IMR-90 (cell line): ENCODE measurements at regions not wholly inside any gene's neighbourhood (a gene's known extent, or its start where the extent isn't known, plus 50 kb on each side); places are given as distances from the start of the nearest gene placed in this dataset.

Experiments used
- ATAC-seq: fragments of 200-7000 bp; cut with Tn5 transposase; 2 replicates; pipeline ENCODE4 v1.9.1; 2020; ENCODE audit warnings: low read depth, mild to moderate bottlenecking, moderate library complexity
- BruUV-seq: library from RNA; stranded (reverse); fragments of 400-500 nt; replicated peaks from 2 replicates; lab custom pipeline; 2021; lab: Mats Ljungman, UMichigan
- CTCF ChIA-PET: fragments of 300-600 bp; formaldehyde crosslinking; extraction: SDS; loops from one replicate; lab custom pipeline; 2021; ENCODE audit warnings: antibody characterized with exemption; lab: Yijun Ruan, JAX
- POLR2A ChIA-PET: fragments of 300-600 bp; sonication (Branson Sonifier 250); formaldehyde crosslinking; loops from one replicate; lab custom pipeline; 2022; ENCODE audit warnings: antibody characterized with exemption; ENCODE audit not compliant: unreplicated experiment; lab: Charles Lee
- DNase-seq: peaks from one replicate; pipeline ENCODE4 v3.0.0; 2013
- H2AFZ ChIP-seq: replicated peaks from 2 replicates; pipeline ENCODE3; 2013; ENCODE audit warnings: low read length, mild to moderate bottlenecking; ENCODE audit not compliant: poor library complexity
- H2AK5ac ChIP-seq: 2 replicates; pipeline ENCODE4 v1.6.1; 2013; ENCODE audit warnings: low read depth, low read length, inconsistent platforms
- H2AK9ac ChIP-seq: replicated peaks from 2 replicates; pipeline ENCODE3; 2013; ENCODE audit warnings: mild to moderate bottlenecking, low read depth, low read length, moderate library complexity; ENCODE audit not compliant: poor library complexity
- H2BK120ac ChIP-seq: 2 replicates; pipeline ENCODE4 v1.6.1; 2013; ENCODE audit warnings: low read depth, low read length, inconsistent platforms
- H2BK15ac ChIP-seq: 3 replicates; pipeline ENCODE4 v1.6.1; 2013; ENCODE audit warnings: low read depth, low read length, inconsistent platforms
- H2BK20ac ChIP-seq: 2 replicates; pipeline ENCODE4 v1.6.1; 2013; ENCODE audit warnings: low read depth, mild to moderate bottlenecking, inconsistent platforms, low read length, moderate library complexity
- H2BK5ac ChIP-seq: 2 replicates; pipeline ENCODE4 v1.6.1; 2013; ENCODE audit warnings: mild to moderate bottlenecking, low read depth, low read length, inconsistent platforms; ENCODE audit not compliant: poor library complexity, severe bottlenecking
- H3K14ac ChIP-seq: replicated peaks from 2 replicates; pipeline ENCODE4 v1.6.1; 2013; ENCODE audit warnings: low read depth, low read length, inconsistent platforms
- H3K18ac ChIP-seq: 2 replicates; pipeline ENCODE4 v1.6.1; 2013; ENCODE audit warnings: low read depth, low read length, control low read depth
- H3K23ac ChIP-seq: 2 replicates; pipeline ENCODE4 v1.6.1; 2013; ENCODE audit warnings: low read depth, low read length, inconsistent platforms
- H3K27ac ChIP-seq: 2 replicates; pipeline ENCODE4 v1.5.1; 2013; ENCODE audit warnings: mild to moderate bottlenecking, control low read depth, low read length; ENCODE audit not compliant: insufficient read depth
- H3K27me3 ChIP-seq: 2 replicates; pipeline ENCODE4 v1.6.1; 2013; ENCODE audit warnings: low read length; ENCODE audit not compliant: control insufficient read depth, insufficient read depth
- H3K36me3 ChIP-seq: 2 replicates; pipeline ENCODE4 v1.6.1; 2013; ENCODE audit warnings: low read length, mixed read lengths; ENCODE audit not compliant: control insufficient read depth, insufficient read depth
- H3K4ac ChIP-seq: 2 replicates; pipeline ENCODE4 v1.6.1; 2013; ENCODE audit warnings: low read depth, low read length, inconsistent platforms
- H3K4me1 ChIP-seq: 2 replicates; pipeline ENCODE4 v1.6.1; 2013; ENCODE audit warnings: low read length, mixed read lengths; ENCODE audit not compliant: control insufficient read depth, insufficient read depth
- H3K4me2 ChIP-seq: 2 replicates; pipeline ENCODE4 v1.6.1; 2013; ENCODE audit warnings: low read depth, mild to moderate bottlenecking, control low read depth, low read length, moderate library complexity
- H3K4me3 ChIP-seq: 2 replicates; pipeline ENCODE4 v1.5.1; 2013; ENCODE audit warnings: low read depth, mild to moderate bottlenecking, control low read depth, low read length, moderate library complexity; ENCODE audit not compliant: insufficient read depth
- H3K56ac ChIP-seq: 2 replicates; pipeline ENCODE4 v1.6.1; 2013; ENCODE audit warnings: low read length, inconsistent platforms; ENCODE audit not compliant: insufficient read depth; ENCODE audit errors: extremely low read depth
- H3K79me1 ChIP-seq, 2 experiments: 2 replicates each; pipeline ENCODE4 v1.6.1; 2013; ENCODE audit warnings: low read length in 2 of 2, inconsistent platforms in 1 of 2, low read depth in 1 of 2
- H3K9ac ChIP-seq: 2 replicates; pipeline ENCODE4 v1.6.1; 2013; ENCODE audit warnings: low read depth, low read length, control low read depth
- H3K9me1 ChIP-seq: 2 replicates; pipeline ENCODE4 v1.6.1; 2013; ENCODE audit warnings: low read length, inconsistent platforms; ENCODE audit not compliant: insufficient read depth
- H3K9me3 ChIP-seq: 2 replicates; pipeline ENCODE4 v1.6.1; 2013; ENCODE audit warnings: low read length; ENCODE audit not compliant: control insufficient read depth, insufficient read depth
- H4K20me1 ChIP-seq: 2 replicates; pipeline ENCODE4 v1.6.1; 2013; ENCODE audit warnings: low read length, inconsistent platforms; ENCODE audit not compliant: insufficient read depth
- H4K5ac ChIP-seq: 2 replicates; pipeline ENCODE4 v1.6.1; 2013; ENCODE audit warnings: mild to moderate bottlenecking, low read depth, low read length, control low read depth
- H4K8ac ChIP-seq, 2 experiments: 2 replicates each; pipeline ENCODE4 v1.6.1; 2013; ENCODE audit warnings: low read depth in 2 of 2, low read length in 2 of 2, control low read depth in 1 of 2, inconsistent platforms in 1 of 2
- H4K91ac ChIP-seq: 2 replicates; pipeline ENCODE4 v1.6.1; 2013; ENCODE audit warnings: low read depth, low read length, inconsistent platforms; ENCODE audit not compliant: insufficient read depth
- CHD1 ChIP-seq: IDR thresholded peaks from 2 replicates; pipeline ENCODE4 v1.6.1; 2012; ENCODE audit warnings: low read depth, low read length, improper control_type of control experiment
- FOS ChIP-seq: fragments of 150-350 bp; IDR thresholded peaks from 2 replicates; pipeline ENCODE4 v1.6.1; 2016; ENCODE audit warnings: low read depth, low read length
- MAFK ChIP-seq: IDR thresholded peaks from 2 replicates; pipeline ENCODE4 v1.6.1; 2012; ENCODE audit warnings: low read depth, low read length, improper control_type of control experiment
- MXI1 ChIP-seq: IDR thresholded peaks from 2 replicates; pipeline ENCODE4 v1.6.1; 2012; ENCODE audit warnings: low read depth, mild to moderate bottlenecking, low read length, moderate library complexity, borderline replicate concordance
- POLR2A ChIP-seq: IDR thresholded peaks from 2 replicates; pipeline ENCODE4 v1.6.1; 2012; ENCODE audit warnings: mild to moderate bottlenecking, low read depth, low read length
- RAD21 ChIP-seq: IDR thresholded peaks from 2 replicates; pipeline ENCODE4 v1.6.1; 2012; ENCODE audit warnings: low read length, improper control_type of control experiment
- RCOR1 ChIP-seq: IDR thresholded peaks from 2 replicates; pipeline ENCODE4 v1.6.1; 2012; ENCODE audit warnings: mild to moderate bottlenecking, low read length, improper control_type of control experiment; ENCODE audit not compliant: insufficient replicate concordance
- RFX5 ChIP-seq: IDR thresholded peaks from 2 replicates; pipeline ENCODE4 v1.8.0; 2012; ENCODE audit warnings: low read depth, mild to moderate bottlenecking, low read length, moderate library complexity
- USF2 ChIP-seq: fragments of 150-350 bp; IDR thresholded peaks from 2 replicates; pipeline ENCODE4 v1.6.1; 2017; ENCODE audit warnings: mild to moderate bottlenecking, antibody characterized with exemption, low read length, low read depth
- WGBS, 2 experiments: methylation state at CpG; one replicate each; pipeline versions ENCODE4 v1.1.5 to v1.1.7; 2013; ENCODE audit warnings: missing lambda C conversion rate in 2 of 2; ENCODE audit not compliant: insufficient read length in 1 of 2; ENCODE audit errors: extremely low coverage in 2 of 2; 5-methylcytosine and 5-hydroxymethylcytosine counted together
- dilution Hi-C: fragments of 300-500 bp; cut with HindIII; formaldehyde crosslinking; loops from one replicate; pipeline ENCODE4 v1.14.3; 2018; ENCODE audit warnings: low sequenced_read_pairs; ENCODE audit not compliant: unreplicated experiment
- in situ Hi-C: fragments of 300-500 bp; cut with MboI; formaldehyde crosslinking; loops from 3 replicates; pipeline ENCODE4 v1.14.3; 2019; ENCODE audit warnings: low sequenced_read_pairs, inconsistent platforms, mixed read lengths
- intact Hi-C: fragments of 100-400 bp; cut with micrococcal nuclease; formaldehyde crosslinking; loops from 2 replicates; pipeline ENCODE4 v1.10.0; 2022
- TF ChIP-seq, protein P1 (sequence below): fragments of 150-350 bp; IDR thresholded peaks from 2 replicates; pipeline ENCODE4 v1.6.1; 2016; ENCODE audit warnings: low read depth, mild to moderate bottlenecking, low read length, moderate library complexity, borderline replicate concordance

DNA sequence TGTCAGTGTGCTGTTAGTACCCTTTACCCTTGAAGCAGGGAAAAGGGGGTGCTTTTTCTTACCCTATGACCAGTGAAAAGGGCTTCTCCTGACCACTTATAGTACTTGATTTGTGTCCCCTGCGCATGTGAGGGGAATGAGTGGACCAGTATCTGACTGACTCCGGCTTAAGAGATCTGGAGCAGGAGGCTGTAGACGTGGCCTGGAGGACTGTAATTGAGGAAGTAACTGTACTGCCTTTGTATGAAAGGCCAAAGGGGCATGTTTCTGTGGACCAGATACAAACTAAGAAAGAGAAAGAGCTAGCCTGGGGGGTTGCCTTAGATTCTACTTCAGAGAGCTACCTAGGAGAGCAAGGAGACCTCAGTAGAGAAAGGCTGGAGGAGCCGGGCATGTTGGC lies 89.9 kb upstream of the TBL1XR1 start:
- H4K5ac ChIP-seq, result no peak overlapping the region
- in situ Hi-C loops (no loop called here), intact Hi-C loops (no loop called here), dilution Hi-C loops (no loop called here)
- no peak overlapping the region for H3K14ac ChIP-seq
- CTCF ChIA-PET, result no interaction called here
- no peak overlapping the region for H2BK120ac ChIP-seq
- H3K79me1 ChIP-seq, result no peaks in the 10 kb centered on the region
- no peak overlapping the region for H2BK15ac ChIP-seq
- H2AFZ ChIP-seq, result peak overlapping the region; percentile 63
- 100% methylated on average over 3 of the region's 4 CpGs; no CpG with 5 or more reads in 1 of the 2 experiments for WGBS, 2 experiments
- H2BK20ac ChIP-seq, result peak overlapping the region; percentile 34; the same call in 1 of the 2 replicates
- no peak for TF ChIP-seq MXI1
- TF ChIP-seq CHD1, result no peak
- no peak for TF ChIP-seq USF2
- TF ChIP-seq MAFK, result no peak
- TF ChIP-seq, protein P1, sequence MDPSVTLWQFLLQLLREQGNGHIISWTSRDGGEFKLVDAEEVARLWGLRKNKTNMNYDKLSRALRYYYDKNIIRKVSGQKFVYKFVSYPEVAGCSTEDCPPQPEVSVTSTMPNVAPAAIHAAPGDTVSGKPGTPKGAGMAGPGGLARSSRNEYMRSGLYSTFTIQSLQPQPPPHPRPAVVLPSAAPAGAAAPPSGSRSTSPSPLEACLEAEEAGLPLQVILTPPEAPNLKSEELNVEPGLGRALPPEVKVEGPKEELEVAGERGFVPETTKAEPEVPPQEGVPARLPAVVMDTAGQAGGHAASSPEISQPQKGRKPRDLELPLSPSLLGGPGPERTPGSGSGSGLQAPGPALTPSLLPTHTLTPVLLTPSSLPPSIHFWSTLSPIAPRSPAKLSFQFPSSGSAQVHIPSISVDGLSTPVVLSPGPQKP, result no peak
- no peak for TF ChIP-seq POLR2A
- no peak for TF ChIP-seq RAD21
- no peak for TF ChIP-seq RFX5
- TF ChIP-seq FOS, result no peak
- no peak for TF ChIP-seq RCOR1
- ATAC-seq (no peak), DNase-seq (no peak)
- no peaks in the 10 kb centered on the region for H3K36me3 ChIP-seq
- POLR2A ChIA-PET, result no interaction called here
- no peak overlapping the region for H3K4me3 ChIP-seq
- H2AK5ac ChIP-seq, result no peak overlapping the region
- H2BK5ac ChIP-seq, result no peak overlapping the region
- BruUV-seq, result no TSS peak
- no peak overlapping the region for H3K56ac ChIP-seq
- H4K91ac ChIP-seq, result no peak overlapping the region
- no peaks in the 10 kb centered on the region for H3K27me3 ChIP-seq
- H2AK9ac ChIP-seq, result no peak overlapping the region
- peaks cover 7% of the 10 kb centered on the region; the same call in 1 of the 2 replicates for H3K9me1 ChIP-seq
- H3K4me2 ChIP-seq, result no peak overlapping the region
- no peaks in the 10 kb centered on the region for H4K20me1 ChIP-seq
- H4K8ac ChIP-seq, result no peak overlapping the region
- peak overlapping the region; percentile 38; the same call in 1 of the 2 replicates for H3K4ac ChIP-seq
- no peak overlapping the region for H3K23ac ChIP-seq
- H3K27ac ChIP-seq, result no peak overlapping the region
- H3K4me1 ChIP-seq, result peaks cover 5% of the 10 kb centered on the region
- H3K18ac ChIP-seq, result no peak overlapping the region
- H3K9me3 ChIP-seq, result no peaks in the 10 kb centered on the region
- no peak overlapping the region for H3K9ac ChIP-seq
